Ishikawa (cell line): ENCODE measurements at regions not wholly inside any gene's neighbourhood (a gene's known extent, or its start where the extent isn't known, plus 50 kb on each side); places are given as distances from the start of the nearest gene placed in this dataset.

Experiments
- CREB1 ChIP-seq: IDR thresholded peaks from 2 replicates; pipeline ENCODE4 v1.6.1; 2012; ENCODE audit warnings: low read depth
- EP300 ChIP-seq: IDR thresholded peaks from 2 replicates; pipeline ENCODE4 v1.6.1; 2012; ENCODE audit warnings: borderline replicate concordance
- FOXM1 ChIP-seq: IDR thresholded peaks from 2 replicates; pipeline ENCODE4 v1.6.1; 2012; ENCODE audit warnings: low read depth, borderline replicate concordance
- TAF1 ChIP-seq: IDR thresholded peaks from 2 replicates; pipeline ENCODE4 v1.6.1; 2012; ENCODE audit warnings: low read depth, mild to moderate bottlenecking

GRCh38 chr1:29889776-29890175 is 653.5 kb downstream of the PTPRU start:
- TF ChIP-seq EP300 = no peak
- TF ChIP-seq CREB1 = no peak
- TF ChIP-seq TAF1 = no peak
- TF ChIP-seq FOXM1 = no peak
